HCT116 (cell line): ENCODE measurements at regions not wholly inside any gene's neighbourhood (a gene's known extent, or its start where the extent isn't known, plus 50 kb on each side); places are given as distances from the start of the nearest gene placed in this dataset.

Experiments
- ATAC-seq: fragments of 200-7000 bp; cut with Tn5 transposase; 2 replicates; pipeline ENCODE4 v1.9.1; 2020; ENCODE audit warnings: mild to moderate bottlenecking, moderate library complexity
- BruUV-seq: library from RNA; stranded (reverse); fragments of 400-500 nt; replicated peaks from 2 replicates; lab custom pipeline; 2021; lab: Mats Ljungman, UMichigan
- CTCF ChIA-PET: fragments of 300-600 bp; sonication (Branson Sonifier 250); formaldehyde crosslinking; loops from one replicate; lab custom pipeline; 2021; ENCODE audit warnings: antibody characterized with exemption; lab: Charles Lee
- POLR2A ChIA-PET: fragments of 300-600, 350-600 bp; sonication (Branson Sonifier 250); formaldehyde crosslinking; loops from one replicate; lab custom pipeline; 2021; ENCODE audit warnings: antibody characterized with exemption; lab: Charles Lee
- RAD21 ChIA-PET, 2 experiments: fragments of 300-600 bp; sonication (Branson Sonifier 250); formaldehyde crosslinking; loops; one replicate each; lab custom pipeline; 2023; ENCODE audit warnings: low total read pairs in 2 of 2; ENCODE audit not compliant: uncharacterized antibody in 2 of 2, unreplicated experiment in 2 of 2, low non-redundant PET in 1 of 2; lab: Charles Lee
- DNase-seq: peaks from one replicate; pipeline ENCODE4 v3.0.0-alpha.2; 2010; ENCODE audit warnings: low read depth, low spot score
- H2AFZ ChIP-seq: fragments of 200-600 bp; shearing (Covaris generic), sonication (generic); 2 replicates; pipeline ENCODE4 v1.6.1; 2017; ENCODE audit warnings: low read depth, mixed run types, mixed read lengths, antibody characterized with exemption, low read length; ENCODE audit not compliant: poor library complexity, severe bottlenecking
- H3K27ac ChIP-seq: 2 replicates; pipeline ENCODE4 v1.5.1; 2012; ENCODE audit warnings: low read depth, low read length
- H3K27me3 ChIP-seq: fragments of 200-600 bp; sonication (generic); 2 replicates; pipeline ENCODE4 v1.6.1; 2016; ENCODE audit warnings: mixed run types, low read length, mixed read lengths; ENCODE audit not compliant: insufficient read depth
- H3K36me3 ChIP-seq, 2 experiments: fragments of 200-500 bp in 1 of 2; fragments of 200-600 bp in 1 of 2; sonication (Bioruptor generic) in 1 of 2; sonication (generic) in 1 of 2; 2 replicates each; pipeline versions ENCODE4 v1.5.1 to v1.6.1; 2014 to 2016; ENCODE audit warnings: low read length in 2 of 2, inconsistent platforms in 1 of 2, mixed read lengths in 1 of 2, mixed run types in 1 of 2; ENCODE audit not compliant: insufficient read depth in 2 of 2, control insufficient read depth in 1 of 2
- H3K4me1 ChIP-seq, 2 experiments: fragments of 200-600 bp in 1 of 2; sonication (generic) in 1 of 2; 2 replicates each; pipeline versions ENCODE4 v1.5.1 to v1.6.1; 2012 to 2017; ENCODE audit warnings: low read length in 2 of 2, inconsistent platforms in 1 of 2, mild to moderate bottlenecking in 1 of 2, mixed read lengths in 1 of 2, mixed run types in 1 of 2, moderate library complexity in 1 of 2; ENCODE audit not compliant: insufficient read depth in 2 of 2, control insufficient read depth in 1 of 2
- H3K4me2 ChIP-seq: fragments of 200-600 bp; sonication (generic); 2 replicates; pipeline ENCODE4 v1.6.1; 2017; ENCODE audit warnings: mixed run types, low read length, mixed read lengths
- H3K4me3 ChIP-seq, 2 experiments: fragments of 200-600 bp in 1 of 2; sonication (generic) in 1 of 2; replicated peaks in 1 of 2; 2 replicates each; pipeline ENCODE4 v1.5.1; 2011 to 2016; ENCODE audit warnings: low read length in 2 of 2, control low read depth in 1 of 2, low read depth in 1 of 2, mild to moderate bottlenecking in 1 of 2, mixed read lengths in 1 of 2, mixed run types in 1 of 2
- H3K79me2 ChIP-seq: fragments of 200-600 bp; sonication (generic); 2 replicates; pipeline ENCODE4 v1.6.1; 2017; ENCODE audit warnings: mild to moderate bottlenecking, mixed run types, low read length, moderate library complexity, mixed read lengths; ENCODE audit not compliant: insufficient read depth
- H3K9ac ChIP-seq: fragments of 200-600 bp; sonication (generic); 2 replicates; pipeline ENCODE4 v1.6.1; 2016; ENCODE audit warnings: low read length, mixed read lengths
- H3K9me2 ChIP-seq: fragments of 200-600 bp; sonication (generic), shearing (Covaris generic); 2 replicates; pipeline ENCODE4 v1.6.1; 2017; ENCODE audit warnings: mixed run types, mild to moderate bottlenecking, moderate library complexity; ENCODE audit not compliant: insufficient read depth
- H3K9me3 ChIP-seq, 2 experiments: fragments of 200-500 bp in 1 of 2; fragments of 200-600 bp in 1 of 2; sonication (Bioruptor generic) in 1 of 2; sonication (generic) in 1 of 2; 2 replicates each; pipeline ENCODE4 v1.6.1; 2014 to 2017; ENCODE audit warnings: low read length in 2 of 2, mixed read lengths in 2 of 2, inconsistent platforms in 1 of 2, low read depth in 1 of 2, mild to moderate bottlenecking in 1 of 2, mixed run types in 1 of 2, moderate library complexity in 1 of 2; ENCODE audit not compliant: control insufficient read depth in 1 of 2, insufficient read depth in 1 of 2
- H4K20me1 ChIP-seq: fragments of 200-600 bp; sonication (generic), shearing (Covaris generic); 2 replicates; pipeline ENCODE4 v1.6.1; 2017; ENCODE audit warnings: mixed run types, mild to moderate bottlenecking, moderate library complexity; ENCODE audit not compliant: insufficient read depth
- ELF1 ChIP-seq: IDR thresholded peaks from 2 replicates; pipeline ENCODE4 v1.6.1; 2012; ENCODE audit warnings: low read depth, borderline replicate concordance
- EZH2 ChIP-seq: fragments of 200-600 bp; sonication (generic); IDR thresholded peaks from 2 replicates; pipeline ENCODE4 v1.6.1; 2017; ENCODE audit warnings: antibody characterized with exemption, mixed run types
- POLR2A ChIP-seq: IDR thresholded peaks from 2 replicates; pipeline ENCODE4 v1.7.0; 2011; ENCODE audit warnings: borderline replicate concordance; ENCODE audit not compliant: insufficient read depth, insufficient read length; ENCODE audit errors: extremely low read depth
- RAD21 ChIP-seq: IDR thresholded peaks from 2 replicates; pipeline ENCODE4 v1.6.1; 2012; ENCODE audit warnings: low read depth, mild to moderate bottlenecking
- YY1 ChIP-seq: IDR thresholded peaks from 2 replicates; pipeline ENCODE4 v1.6.1; 2011; ENCODE audit warnings: low read length, low read depth, moderate library complexity, mild to moderate bottlenecking; ENCODE audit not compliant: insufficient replicate concordance; ENCODE audit errors: extremely low read depth
- ZFX ChIP-seq: fragments of 450-650 bp; IDR thresholded peaks from 2 replicates; pipeline ENCODE4 v1.6.1; 2017
- intact Hi-C: fragments of 100-400 bp; cut with micrococcal nuclease; formaldehyde crosslinking; loops from 2 replicates; pipeline ENCODE4 v1.10.0; 2022
- TF ChIP-seq, protein P1 (sequence below): IDR thresholded peaks from 2 replicates; pipeline ENCODE4 v1.6.1; 2011; ENCODE audit warnings: mild to moderate bottlenecking, low read length, moderate library complexity; ENCODE audit not compliant: insufficient replicate concordance; ENCODE audit errors: extremely low read depth
- TF ChIP-seq, protein P2 (sequence below), 3 experiments: fragments of 200-600 bp in 1 of 3; sonication (generic) in 1 of 3; IDR thresholded peaks in 2 of 3; conservative IDR thresholded peaks in 1 of 3; 2 replicates each; pipeline ENCODE4 v1.5.1; 2012 to 2017; ENCODE audit warnings: low read depth in 2 of 3, low read length in 2 of 3, antibody characterized with exemption in 1 of 3, borderline replicate concordance in 1 of 3, control low read depth in 1 of 3, mild to moderate bottlenecking in 1 of 3, mixed read lengths in 1 of 3, mixed run types in 1 of 3, moderate library complexity in 1 of 3; ENCODE audit not compliant: insufficient read depth in 1 of 3

GRCh38 chr11:116079580-116079979 is 575.4 kb upstream of the CADM1 start:
- no peak overlapping the region for H3K4me2 ChIP-seq
- H3K4me3 ChIP-seq = no peak overlapping the region
- POLR2A ChIA-PET = no interaction called here
- H3K9ac ChIP-seq = no peak overlapping the region
- no TSS peak for BruUV-seq
- RAD21 ChIA-PET = no interaction called here
- intact Hi-C loops = no loop called here
- H2AFZ ChIP-seq = no peak overlapping the region
- TF ChIP-seq ZFX (no peak), EZH2 (no peak), POLR2A (no peak), ELF1 (no peak)
- CTCF ChIA-PET = no interaction called here
- no peak for ATAC-seq
- H3K36me3 ChIP-seq = no peaks in the 10 kb centered on the region
- H4K20me1 ChIP-seq = no peaks in the 10 kb centered on the region
- H3K9me3 ChIP-seq = no peaks in the 10 kb centered on the region
- no peak for DNase-seq
- no peaks in the 10 kb centered on the region for H3K9me2 ChIP-seq
- no peaks in the 10 kb centered on the region for H3K79me2 ChIP-seq
- no peaks in the 10 kb centered on the region for H3K4me1 ChIP-seq
- no peak overlapping the region for H3K27ac ChIP-seq
- H3K27me3 ChIP-seq = no peaks in the 10 kb centered on the region

- Histone ChIP-seq H3K4me2 (no peak overlapping the region), H3K9ac (no peak overlapping the region), H2AFZ (no peak overlapping the region), H3K79me2 (no peaks in the 10 kb centered on the region), H3K27me3 (no peaks in the 10 kb centered on the region), H3K4me1 (no peaks in the 10 kb centered on the region), H4K20me1 (no peaks in the 10 kb centered on the region), H3K27ac (no peak overlapping the region), H3K9me3 (no peaks in the 10 kb centered on the region), H3K9me2 (no peaks in the 10 kb centered on the region), H3K4me3 (no peak overlapping the region), H3K36me3 (no peaks in the 10 kb centered on the region)
- no TSS peak for BruUV-seq
- ChIA-PET CTCF (interaction anchor here (1.4 kb wide), 1 partner anchor 1738 kb away, joined by 3 read pairs; no protein-coding TSS in a partner anchor), RAD21 (no interaction called here), POLR2A (no interaction called here)
- intact Hi-C loops = no loop called here
- DNase-seq (no peak), ATAC-seq (no peak; the same call in 1 of the 2 replicates)
- TF ChIP-seq YY1 = no peak
- TF ChIP-seq, protein P1, sequence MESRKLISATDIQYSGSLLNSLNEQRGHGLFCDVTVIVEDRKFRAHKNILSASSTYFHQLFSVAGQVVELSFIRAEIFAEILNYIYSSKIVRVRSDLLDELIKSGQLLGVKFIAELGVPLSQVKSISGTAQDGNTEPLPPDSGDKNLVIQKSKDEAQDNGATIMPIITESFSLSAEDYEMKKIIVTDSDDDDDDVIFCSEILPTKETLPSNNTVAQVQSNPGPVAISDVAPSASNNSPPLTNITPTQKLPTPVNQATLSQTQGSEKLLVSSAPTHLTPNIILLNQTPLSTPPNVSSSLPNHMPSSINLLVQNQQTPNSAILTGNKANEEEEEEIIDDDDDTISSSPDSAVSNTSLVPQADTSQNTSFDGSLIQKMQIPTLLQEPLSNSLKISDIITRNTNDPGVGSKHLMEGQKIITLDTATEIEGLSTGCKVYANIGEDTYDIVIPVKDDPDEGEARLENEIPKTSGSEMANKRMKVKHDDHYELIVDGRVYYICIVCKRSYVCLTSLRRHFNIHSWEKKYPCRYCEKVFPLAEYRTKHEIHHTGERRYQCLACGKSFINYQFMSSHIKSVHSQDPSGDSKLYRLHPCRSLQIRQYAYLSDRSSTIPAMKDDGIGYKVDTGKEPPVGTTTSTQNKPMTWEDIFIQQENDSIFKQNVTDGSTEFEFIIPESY = no peak
- TF ChIP-seq, protein P2, sequence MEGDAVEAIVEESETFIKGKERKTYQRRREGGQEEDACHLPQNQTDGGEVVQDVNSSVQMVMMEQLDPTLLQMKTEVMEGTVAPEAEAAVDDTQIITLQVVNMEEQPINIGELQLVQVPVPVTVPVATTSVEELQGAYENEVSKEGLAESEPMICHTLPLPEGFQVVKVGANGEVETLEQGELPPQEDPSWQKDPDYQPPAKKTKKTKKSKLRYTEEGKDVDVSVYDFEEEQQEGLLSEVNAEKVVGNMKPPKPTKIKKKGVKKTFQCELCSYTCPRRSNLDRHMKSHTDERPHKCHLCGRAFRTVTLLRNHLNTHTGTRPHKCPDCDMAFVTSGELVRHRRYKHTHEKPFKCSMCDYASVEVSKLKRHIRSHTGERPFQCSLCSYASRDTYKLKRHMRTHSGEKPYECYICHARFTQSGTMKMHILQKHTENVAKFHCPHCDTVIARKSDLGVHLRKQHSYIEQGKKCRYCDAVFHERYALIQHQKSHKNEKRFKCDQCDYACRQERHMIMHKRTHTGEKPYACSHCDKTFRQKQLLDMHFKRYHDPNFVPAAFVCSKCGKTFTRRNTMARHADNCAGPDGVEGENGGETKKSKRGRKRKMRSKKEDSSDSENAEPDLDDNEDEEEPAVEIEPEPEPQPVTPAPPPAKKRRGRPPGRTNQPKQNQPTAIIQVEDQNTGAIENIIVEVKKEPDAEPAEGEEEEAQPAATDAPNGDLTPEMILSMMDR (IDR thresholded peaks at IDR 0.05 in 2 of 3, conservative IDR thresholded peaks at IDR 0.05 in 1 of 3; ENCODE audit: borderline replicate concordance in 1 of 3, insufficient read depth in 1 of 3, low read depth in 2 of 3, low read length in 2 of 3) = peak in 2 of 3 experiments; percentile 28 to 43; a peak in 4 of 6 replicates
- TF ChIP-seq RAD21 = peak; percentile 5; the same call in 1 of the 2 replicates
These were observed 573.9 kb upstream of the CADM1 start for GRCh38 chr11:116078101-116078591.
